Suprapubic skin (tissue), 3 donors: ENCODE measurements at regions not wholly inside any gene's neighbourhood (a gene's known extent, or its start where the extent isn't known, plus 50 kb on each side); places are given as distances from the start of the nearest gene placed in this dataset.

ENCODE experiments used
- POLR2A ChIP-seq, 2 donors: fragments of 450-650 bp; IDR thresholded peaks; one replicate each; pipeline ENCODE4 v1.6.1; 2017; ENCODE audit warnings: antibody characterized with exemption in 2 of 2, mild to moderate bottlenecking in 2 of 2, moderate library complexity in 2 of 2
- TF ChIP-seq, protein P1 (sequence below), 2 donors: fragments of 200-600 bp in 1 of 2; fragments of 450-650 bp in 1 of 2; sonication (generic) in 1 of 2; IDR thresholded peaks; one replicate each; pipeline ENCODE4 v1.5.1; 2016 to 2019; ENCODE audit warnings: antibody characterized with exemption in 2 of 2, mild to moderate bottlenecking in 1 of 2, moderate library complexity in 1 of 2

DNA sequence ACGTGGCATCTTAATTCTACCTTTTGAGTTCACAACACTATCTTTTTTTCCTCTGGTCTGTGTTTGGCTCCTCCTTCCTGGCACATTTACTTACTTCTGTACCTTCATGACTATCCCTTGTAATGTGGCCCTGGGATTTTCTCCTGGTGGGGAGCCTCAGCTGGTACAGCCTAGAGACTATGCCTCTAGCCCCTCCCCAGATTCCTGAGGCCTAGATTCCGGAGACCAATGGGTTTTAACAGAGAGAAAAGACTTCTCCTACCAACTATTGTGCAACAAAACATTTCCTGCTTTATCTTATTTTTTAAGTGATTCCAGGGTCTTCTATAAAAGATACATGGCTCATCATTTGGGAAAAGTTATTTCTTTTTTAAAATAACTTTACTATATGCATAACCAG, 216.2 kb upstream of the KRR1 start:
- TF ChIP-seq, protein P1, sequence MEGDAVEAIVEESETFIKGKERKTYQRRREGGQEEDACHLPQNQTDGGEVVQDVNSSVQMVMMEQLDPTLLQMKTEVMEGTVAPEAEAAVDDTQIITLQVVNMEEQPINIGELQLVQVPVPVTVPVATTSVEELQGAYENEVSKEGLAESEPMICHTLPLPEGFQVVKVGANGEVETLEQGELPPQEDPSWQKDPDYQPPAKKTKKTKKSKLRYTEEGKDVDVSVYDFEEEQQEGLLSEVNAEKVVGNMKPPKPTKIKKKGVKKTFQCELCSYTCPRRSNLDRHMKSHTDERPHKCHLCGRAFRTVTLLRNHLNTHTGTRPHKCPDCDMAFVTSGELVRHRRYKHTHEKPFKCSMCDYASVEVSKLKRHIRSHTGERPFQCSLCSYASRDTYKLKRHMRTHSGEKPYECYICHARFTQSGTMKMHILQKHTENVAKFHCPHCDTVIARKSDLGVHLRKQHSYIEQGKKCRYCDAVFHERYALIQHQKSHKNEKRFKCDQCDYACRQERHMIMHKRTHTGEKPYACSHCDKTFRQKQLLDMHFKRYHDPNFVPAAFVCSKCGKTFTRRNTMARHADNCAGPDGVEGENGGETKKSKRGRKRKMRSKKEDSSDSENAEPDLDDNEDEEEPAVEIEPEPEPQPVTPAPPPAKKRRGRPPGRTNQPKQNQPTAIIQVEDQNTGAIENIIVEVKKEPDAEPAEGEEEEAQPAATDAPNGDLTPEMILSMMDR (IDR thresholded peaks at IDR 0.05) = no peak
- no peak for TF ChIP-seq POLR2A (IDR thresholded peaks at IDR 0.05)
